ENCODE measurements at regions not wholly inside any gene's neighbourhood (a gene's known extent, or its start where the extent isn't known, plus 50 kb on each side); places are given as distances from the start of the nearest gene placed in this dataset.

DNA sequence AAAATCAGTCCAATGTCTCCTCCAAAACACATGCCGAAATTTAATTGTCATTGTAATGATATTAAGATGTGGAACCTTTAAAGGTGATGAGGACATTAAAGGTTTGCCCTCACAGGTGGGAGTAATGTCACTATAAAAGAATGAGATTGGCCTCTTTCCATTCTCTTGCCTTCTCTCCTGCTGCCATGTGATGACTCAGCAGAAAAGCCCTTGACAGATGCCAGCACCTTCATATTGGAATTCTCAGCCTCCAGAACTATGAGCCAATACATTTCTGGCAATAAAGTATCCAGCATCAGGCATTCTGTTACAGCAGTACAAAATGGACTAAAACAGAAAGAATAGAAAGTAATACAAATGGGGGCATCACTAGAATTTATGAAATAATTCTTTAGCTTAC lies 609.7 kb downstream of the SLC16A7 start:
- 81 to 84% methylated on average over 1 of the region's 1 CpG for WGBS, 2 donors
- DNase-seq (ENCODE audit: low spot score in 2 of 2): no peak
- TF ChIP-seq, protein P1, sequence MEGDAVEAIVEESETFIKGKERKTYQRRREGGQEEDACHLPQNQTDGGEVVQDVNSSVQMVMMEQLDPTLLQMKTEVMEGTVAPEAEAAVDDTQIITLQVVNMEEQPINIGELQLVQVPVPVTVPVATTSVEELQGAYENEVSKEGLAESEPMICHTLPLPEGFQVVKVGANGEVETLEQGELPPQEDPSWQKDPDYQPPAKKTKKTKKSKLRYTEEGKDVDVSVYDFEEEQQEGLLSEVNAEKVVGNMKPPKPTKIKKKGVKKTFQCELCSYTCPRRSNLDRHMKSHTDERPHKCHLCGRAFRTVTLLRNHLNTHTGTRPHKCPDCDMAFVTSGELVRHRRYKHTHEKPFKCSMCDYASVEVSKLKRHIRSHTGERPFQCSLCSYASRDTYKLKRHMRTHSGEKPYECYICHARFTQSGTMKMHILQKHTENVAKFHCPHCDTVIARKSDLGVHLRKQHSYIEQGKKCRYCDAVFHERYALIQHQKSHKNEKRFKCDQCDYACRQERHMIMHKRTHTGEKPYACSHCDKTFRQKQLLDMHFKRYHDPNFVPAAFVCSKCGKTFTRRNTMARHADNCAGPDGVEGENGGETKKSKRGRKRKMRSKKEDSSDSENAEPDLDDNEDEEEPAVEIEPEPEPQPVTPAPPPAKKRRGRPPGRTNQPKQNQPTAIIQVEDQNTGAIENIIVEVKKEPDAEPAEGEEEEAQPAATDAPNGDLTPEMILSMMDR (IDR thresholded peaks at IDR 0.05): no peak
- TF ChIP-seq EP300 (IDR thresholded peaks at IDR 0.05) (no peak), POLR2A (IDR thresholded peaks at IDR 0.05) (no peak)
- H3K9me3 ChIP-seq: no peaks in the 10 kb centered on the region
- H3K4me1 ChIP-seq: no peaks in the 10 kb centered on the region
- no peak overlapping the region for H3K4me3 ChIP-seq
- no peaks in the 10 kb centered on the region for H3K27me3 ChIP-seq
- H3K36me3 ChIP-seq: no peaks in the 10 kb centered on the region
- no peak overlapping the region for H3K27ac ChIP-seq

DNA sequence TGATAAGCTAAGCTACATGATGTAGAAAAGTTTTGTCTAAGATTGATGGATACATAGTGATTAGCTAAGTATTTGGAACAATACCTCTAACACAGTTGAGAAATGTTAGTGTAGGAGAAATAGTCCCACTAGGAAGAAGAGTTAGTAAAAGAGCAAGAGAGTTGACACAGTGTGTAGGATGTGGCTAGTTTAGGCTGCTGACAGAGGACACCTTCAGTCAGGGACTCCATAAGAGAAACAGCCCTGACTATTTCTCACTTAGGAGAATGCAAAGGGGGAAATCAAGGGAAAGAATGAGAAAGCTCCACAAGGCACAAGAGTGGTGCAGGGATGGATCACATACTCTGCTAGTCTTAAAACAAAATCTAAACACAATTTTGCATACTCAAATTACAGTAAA lies 613.7 kb downstream of the SLC16A7 start:
- Histone ChIP-seq H3K27me3 (no peaks in the 10 kb centered on the region), H3K9me3 (no peaks in the 10 kb centered on the region), H3K4me1 (no peaks in the 10 kb centered on the region), H3K4me3 (no peak overlapping the region), H3K27ac (no peak overlapping the region), H3K36me3 (no peaks in the 10 kb centered on the region)
- TF ChIP-seq, protein P1 (IDR thresholded peaks at IDR 0.05): no peak
- TF ChIP-seq EP300 (IDR thresholded peaks at IDR 0.05): no peak
- no peak for TF ChIP-seq POLR2A (IDR thresholded peaks at IDR 0.05)
- no peak for DNase-seq (ENCODE audit: low spot score in 2 of 2)

DNA sequence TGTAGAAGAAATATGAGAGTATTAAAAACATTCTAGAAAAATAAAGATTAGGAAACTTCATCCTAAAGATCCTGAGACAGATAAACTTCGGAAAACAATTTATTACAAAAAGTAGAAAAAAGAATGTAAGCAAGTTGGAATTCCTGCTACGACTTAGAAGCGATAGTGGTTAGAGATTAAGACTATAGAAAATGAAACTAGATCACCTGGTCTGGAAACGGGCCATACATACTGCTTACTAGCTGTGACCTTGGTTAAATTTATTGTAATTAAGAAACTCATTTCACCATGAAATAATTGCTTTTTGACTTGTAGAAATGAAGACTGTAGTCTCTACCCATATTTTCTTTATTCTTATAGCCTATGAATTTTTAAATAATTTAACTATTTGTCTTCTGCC lies 614.1 kb downstream of the SLC16A7 start:
- Histone ChIP-seq H3K27me3 (no peaks in the 10 kb centered on the region), H3K4me1 (no peaks in the 10 kb centered on the region), H3K36me3 (no peaks in the 10 kb centered on the region), H3K4me3 (no peak overlapping the region), H3K27ac (no peak overlapping the region), H3K9me3 (no peaks in the 10 kb centered on the region)
- DNase-seq (ENCODE audit: low spot score in 2 of 2): no peak
- WGBS, 2 donors: 74 to 83% methylated on average over 4 of the region's 4 CpGs
- TF ChIP-seq POLR2A (IDR thresholded peaks at IDR 0.05): no peak
- TF ChIP-seq, protein P1 (IDR thresholded peaks at IDR 0.05): no peak
- TF ChIP-seq EP300 (IDR thresholded peaks at IDR 0.05): no peak

DNA sequence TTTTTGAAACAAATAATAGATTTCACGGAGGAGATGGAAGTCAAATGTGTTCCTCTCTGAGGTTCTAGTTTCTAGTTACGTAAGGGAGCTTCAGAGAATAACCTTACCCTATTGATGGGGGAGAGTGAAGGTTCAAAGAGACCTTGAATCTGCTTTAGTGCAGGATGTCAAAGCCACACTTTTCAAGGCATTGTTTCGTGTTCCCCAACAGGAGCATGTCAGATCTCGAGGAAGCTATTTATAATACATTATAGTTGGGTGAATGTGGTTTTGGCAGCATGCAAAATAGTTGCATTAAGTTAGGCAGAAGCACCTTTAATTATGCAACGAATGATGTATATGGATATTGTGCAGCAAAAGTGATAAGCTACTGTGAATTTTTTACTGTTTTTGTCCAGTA lies 614.9 kb downstream of the SLC16A7 start:
- H3K36me3 ChIP-seq: no peaks in the 10 kb centered on the region
- no peak overlapping the region for H3K4me3 ChIP-seq
- no peaks in the 10 kb centered on the region for H3K27me3 ChIP-seq
- H3K27ac ChIP-seq: no peak overlapping the region
- H3K9me3 ChIP-seq: no peaks in the 10 kb centered on the region
- H3K4me1 ChIP-seq: no peaks in the 10 kb centered on the region
- TF ChIP-seq POLR2A (IDR thresholded peaks at IDR 0.05): no peak
- TF ChIP-seq EP300 (IDR thresholded peaks at IDR 0.05): no peak
- TF ChIP-seq, protein P1 (IDR thresholded peaks at IDR 0.05): no peak
- no peak for DNase-seq (ENCODE audit: low spot score in 2 of 2)
- 79 to 86% methylated on average over 5 of the region's 5 CpGs for WGBS, 2 donors

DNA sequence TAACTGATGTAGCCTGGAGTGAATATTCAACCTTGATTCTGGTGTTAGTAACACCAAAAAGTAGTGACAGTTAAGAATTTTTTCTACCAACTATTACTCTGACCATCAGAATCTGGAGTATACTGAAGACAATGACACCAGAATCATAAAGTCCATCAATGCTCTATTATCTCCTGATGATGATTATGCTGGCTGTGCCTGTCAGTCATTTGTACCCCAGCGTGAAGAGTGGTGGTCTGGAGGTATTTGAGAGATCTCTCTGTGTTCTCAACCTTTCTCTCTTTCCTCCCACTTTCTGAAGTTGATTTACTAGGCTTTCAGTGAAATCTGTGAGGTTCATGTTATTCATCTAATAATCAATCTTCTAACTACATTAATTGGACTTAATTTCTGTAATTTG lies 615.4 kb downstream of the SLC16A7 start:
- DNase-seq (ENCODE audit: low spot score in 2 of 2): no peak
- WGBS, 2 donors: 82 to 83% methylated on average over 1 of the region's 1 CpG
- no peak overlapping the region for H3K4me3 ChIP-seq
- H3K36me3 ChIP-seq: no peaks in the 10 kb centered on the region
- no peak overlapping the region for H3K27ac ChIP-seq
- H3K27me3 ChIP-seq: no peaks in the 10 kb centered on the region
- no peak for TF ChIP-seq POLR2A (IDR thresholded peaks at IDR 0.05)
- TF ChIP-seq, protein P1 (IDR thresholded peaks at IDR 0.05): no peak
- TF ChIP-seq EP300 (IDR thresholded peaks at IDR 0.05): no peak
- no peaks in the 10 kb centered on the region for H3K4me1 ChIP-seq
- no peaks in the 10 kb centered on the region for H3K9me3 ChIP-seq
